Skeletal muscle tissue (tissue), 3 donors: ENCODE measurements at regions not wholly inside any gene's neighbourhood (a gene's known extent, or its start where the extent isn't known, plus 50 kb on each side); places are given as distances from the start of the nearest gene placed in this dataset.

Experiments used
- H3K27ac ChIP-seq: one replicate; pipeline ENCODE4 v1.7.0; 2013; ENCODE audit warnings: mild to moderate bottlenecking, low read depth, low read length, inconsistent platforms
- H3K27me3 ChIP-seq, 3 donors: one replicate each; pipeline ENCODE4 v1.7.0; 2013; ENCODE audit warnings: low read length in 3 of 3; ENCODE audit not compliant: control insufficient read depth in 3 of 3, insufficient read depth in 3 of 3
- H3K36me3 ChIP-seq, 3 donors: one replicate each; pipeline ENCODE4 v1.7.0; 2013; ENCODE audit warnings: low read length in 3 of 3; ENCODE audit not compliant: control insufficient read depth in 3 of 3, insufficient read depth in 3 of 3
- H3K4me1 ChIP-seq, 3 donors: one replicate each; pipeline ENCODE4 v1.7.0; 2013; ENCODE audit warnings: low read length in 3 of 3, mild to moderate bottlenecking in 3 of 3; ENCODE audit not compliant: control insufficient read depth in 3 of 3, insufficient read depth in 3 of 3
- H3K4me3 ChIP-seq, 3 donors: one replicate each; pipeline ENCODE4 v1.7.0; 2013; ENCODE audit warnings: low read length in 3 of 3
- H3K9ac ChIP-seq, 3 donors: one replicate each; pipeline ENCODE4 v1.7.0; 2013; ENCODE audit warnings: low read length in 3 of 3, mild to moderate bottlenecking in 3 of 3, moderate library complexity in 2 of 3, low read depth in 1 of 3
- H3K9me3 ChIP-seq, 3 donors: one replicate each; pipeline ENCODE4 v1.7.0; 2013; ENCODE audit warnings: low read length in 3 of 3; ENCODE audit not compliant: control insufficient read depth in 3 of 3
- donor health status: Osteomylitis.

- Histone ChIP-seq H3K4me3 (no peak overlapping the region), H3K36me3 (no peaks in the 10 kb centered on the region), H3K9me3 (no peaks in the 10 kb centered on the region), H3K9ac (no peak overlapping the region), H3K27ac (no peak overlapping the region), H3K4me1 (no peaks in the 10 kb centered on the region), H3K27me3 (no peaks in the 10 kb centered on the region)
Observed at GRCh38 chr2:16485251-16485650, 180.4 kb downstream of the CYRIA start.

DNA sequence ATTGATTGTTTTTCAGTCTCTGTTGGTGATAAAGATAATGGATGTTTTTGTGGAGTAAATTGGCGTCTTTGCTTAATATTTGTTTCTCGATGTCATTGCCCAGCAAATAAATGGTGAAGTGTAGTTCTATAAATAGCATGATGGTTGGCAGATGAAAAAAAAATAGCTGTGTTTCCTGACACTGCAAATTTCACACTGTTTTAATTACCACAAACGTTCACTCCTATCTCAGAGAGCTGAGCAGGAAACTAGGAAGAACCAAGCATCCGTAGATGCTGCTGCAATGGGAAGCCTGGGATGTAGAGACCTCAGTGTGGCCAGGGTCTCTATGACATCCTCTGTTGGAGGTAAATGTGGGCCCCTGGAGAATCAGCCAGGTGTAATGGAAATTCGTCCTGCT lies 183.2 kb downstream of the CYRIA start:
- Histone ChIP-seq H3K9ac (no peak overlapping the region), H3K27ac (no peak overlapping the region), H3K36me3 (no peaks in the 10 kb centered on the region), H3K27me3 (peaks cover 0 to 2% (median 0%) of the 10 kb centered on the region in 3 donors), H3K4me3 (no peak overlapping the region), H3K4me1 (no peaks in the 10 kb centered on the region), H3K9me3 (no peaks in the 10 kb centered on the region)

DNA sequence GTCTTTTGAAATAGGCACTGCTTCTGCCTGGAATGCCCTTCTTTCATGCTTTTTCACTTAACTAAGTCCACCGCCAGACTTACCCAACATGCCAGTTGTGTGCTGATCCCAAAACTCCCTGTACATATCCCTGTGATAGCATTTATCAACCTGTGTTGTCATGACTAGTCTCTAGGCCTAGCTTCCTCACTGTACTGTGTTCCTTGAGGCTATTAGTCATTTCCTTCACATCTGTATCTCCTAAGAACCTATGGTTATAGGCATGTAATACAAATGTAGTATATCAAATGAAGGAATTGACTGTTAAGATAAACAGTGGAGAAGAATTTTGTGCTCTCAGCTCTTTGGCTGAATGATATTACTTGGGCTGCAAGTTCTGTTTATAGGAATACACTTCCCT lies 184.3 kb downstream of the CYRIA start:
- Histone ChIP-seq H3K9me3 (no peaks in the 10 kb centered on the region), H3K9ac (no peak overlapping the region), H3K4me3 (no peak overlapping the region), H3K27ac (no peak overlapping the region), H3K4me1 (no peaks in the 10 kb centered on the region), H3K27me3 (peaks cover 0 to 2% (median 0%) of the 10 kb centered on the region in 3 donors), H3K36me3 (no peaks in the 10 kb centered on the region)

DNA sequence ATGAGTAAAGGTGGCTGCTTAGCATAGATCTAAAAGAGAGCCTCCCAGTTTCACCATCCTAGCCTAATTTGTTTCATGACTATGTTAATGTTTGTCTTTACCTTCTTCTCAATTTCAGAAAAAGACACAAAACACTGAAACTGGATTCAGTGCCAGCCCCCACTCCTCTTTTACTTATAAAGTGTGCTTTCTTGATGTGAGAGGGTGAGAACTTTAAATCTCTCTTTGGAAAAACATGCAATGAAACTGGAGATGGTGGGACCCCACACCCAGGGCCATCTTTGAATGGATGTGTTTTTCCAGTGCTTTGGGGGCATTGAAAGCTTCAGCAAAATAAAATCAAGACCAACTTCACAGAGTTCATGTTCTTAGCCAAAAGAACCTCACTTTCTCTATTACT lies 185.9 kb downstream of the CYRIA start:
- Histone ChIP-seq H3K9ac (no peak overlapping the region), H3K36me3 (no peaks in the 10 kb centered on the region), H3K27ac (no peak overlapping the region), H3K27me3 (peaks cover 0 to 2% (median 0%) of the 10 kb centered on the region in 3 donors), H3K4me1 (no peaks in the 10 kb centered on the region), H3K9me3 (no peaks in the 10 kb centered on the region), H3K4me3 (no peak overlapping the region)

GRCh38 chr2:16478434-16479210 lies 187.0 kb downstream of the CYRIA start:
- H3K36me3 ChIP-seq: no peaks in the 10 kb centered on the region
- no peak overlapping the region for H3K9ac ChIP-seq
- peaks cover 0 to 2% (median 0%) of the 10 kb centered on the region in 3 donors for H3K27me3 ChIP-seq
- no peaks in the 10 kb centered on the region for H3K4me1 ChIP-seq
- H3K9me3 ChIP-seq: no peaks in the 10 kb centered on the region
- no peak overlapping the region for H3K27ac ChIP-seq
- no peak overlapping the region for H3K4me3 ChIP-seq

- Histone ChIP-seq H3K27ac (no peak overlapping the region), H3K27me3 (peaks cover 0 to 2% (median 0%) of the 10 kb centered on the region in 3 donors), H3K4me1 (no peaks in the 10 kb centered on the region)
Observed at GRCh38 chr2:16477648-16478047, 188.0 kb downstream of the CYRIA start.

DNA sequence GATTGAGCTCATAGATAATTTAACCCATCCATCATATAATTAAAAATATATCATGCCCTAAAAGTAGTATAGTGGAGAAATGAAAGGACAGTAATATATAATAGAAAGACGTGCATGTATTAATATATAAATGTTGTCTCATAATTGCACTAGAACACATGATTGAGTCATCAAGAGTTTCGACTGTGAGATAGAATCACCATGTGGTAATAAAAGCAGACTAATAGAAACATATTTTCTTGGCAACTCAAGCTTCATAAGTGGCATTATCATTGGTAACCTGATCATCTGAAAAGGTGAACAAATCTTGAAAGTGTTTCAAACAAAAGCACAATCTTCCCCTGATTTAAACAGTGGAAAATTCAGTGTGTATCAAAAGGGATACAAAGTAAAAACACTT lies 188.8 kb downstream of the CYRIA start:
- Histone ChIP-seq H3K9me3 (no peaks in the 10 kb centered on the region), H3K27me3 (peaks cover 0 to 2% (median 0%) of the 10 kb centered on the region in 3 donors), H3K4me3 (no peak overlapping the region), H3K4me1 (no peaks in the 10 kb centered on the region), H3K27ac (no peak overlapping the region), H3K36me3 (no peaks in the 10 kb centered on the region), H3K9ac (no peak overlapping the region)

More at GRCh38 chr2:16477648-16478047, 188.0 kb downstream of the CYRIA start:
- H3K4me3 ChIP-seq: no peak overlapping the region
- H3K36me3 ChIP-seq: no peaks in the 10 kb centered on the region
- H3K9me3 ChIP-seq: no peaks in the 10 kb centered on the region
- H3K9ac ChIP-seq: no peak overlapping the region

- Histone ChIP-seq H3K4me3 (no peak overlapping the region), H3K27ac (no peak overlapping the region), H3K36me3 (no peaks in the 10 kb centered on the region), H3K4me1 (no peaks in the 10 kb centered on the region), H3K27me3 (peaks cover 0 to 2% (median 0%) of the 10 kb centered on the region in 3 donors), H3K9ac (no peak overlapping the region), H3K9me3 (no peaks in the 10 kb centered on the region)
Observed at GRCh38 chr2:16475986-16476567, 189.6 kb downstream of the CYRIA start.

- no peaks in the 10 kb centered on the region for H3K4me1 ChIP-seq
- H3K36me3 ChIP-seq: no peaks in the 10 kb centered on the region
- no peak overlapping the region for H3K4me3 ChIP-seq
- H3K27me3 ChIP-seq: peaks cover 0 to 2% (median 0%) of the 10 kb centered on the region in 3 donors
- no peak overlapping the region for H3K9ac ChIP-seq
- no peaks in the 10 kb centered on the region for H3K9me3 ChIP-seq
- H3K27ac ChIP-seq: no peak overlapping the region
Observed at GRCh38 chr2:16475586-16475985, 190.0 kb downstream of the CYRIA start.

DNA sequence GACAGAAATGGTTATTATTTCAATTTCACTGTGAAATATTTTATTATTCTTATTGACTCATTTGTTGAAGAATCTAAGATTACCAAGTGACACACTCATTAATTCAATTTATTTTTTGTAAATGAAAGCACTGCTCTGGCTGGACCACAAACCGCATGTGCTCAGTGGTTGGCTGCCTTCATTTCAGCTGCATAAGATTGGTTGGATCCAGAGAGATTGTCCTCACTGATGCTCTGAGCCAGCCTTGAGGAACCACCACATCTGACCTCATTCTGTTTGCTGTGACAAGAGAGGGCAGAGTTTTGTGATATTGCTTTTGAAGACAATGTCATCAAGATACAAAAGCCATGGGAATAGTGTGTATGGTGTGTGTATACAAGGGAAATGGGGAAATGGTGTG lies 192.1 kb downstream of the CYRIA start:
- Histone ChIP-seq H3K27ac (no peak overlapping the region), H3K4me3 (no peak overlapping the region), H3K4me1 (no peaks in the 10 kb centered on the region), H3K9me3 (no peaks in the 10 kb centered on the region), H3K36me3 (no peaks in the 10 kb centered on the region), H3K27me3 (peaks cover 0 to 2% (median 0%) of the 10 kb centered on the region in 3 donors), H3K9ac (no peak overlapping the region)
